KMS-11 (cell line): ENCODE measurements at regions not wholly inside any gene's neighbourhood (a gene's known extent, or its start where the extent isn't known, plus 50 kb on each side); places are given as distances from the start of the nearest gene placed in this dataset.

ENCODE experiments used
- H2AFZ ChIP-seq: fragments of 200-600 bp; sonication (generic); 2 replicates; pipeline ENCODE4 v1.6.1; 2016; ENCODE audit warnings: antibody characterized with exemption, mixed run types, low read depth
- H3K27ac ChIP-seq: fragments of 200-600 bp; sonication (generic); 2 replicates; pipeline ENCODE4 v1.6.1; 2016; ENCODE audit warnings: mild to moderate bottlenecking, mixed run types
- H3K27me3 ChIP-seq: fragments of 200-600 bp; sonication (generic); 2 replicates; pipeline ENCODE4 v1.6.1; 2017; ENCODE audit warnings: mild to moderate bottlenecking, low read depth, mixed run types, moderate library complexity; ENCODE audit not compliant: insufficient read depth
- H3K36me3 ChIP-seq: fragments of 200-600 bp; sonication (generic); 2 replicates; pipeline ENCODE4 v1.6.1; 2017; ENCODE audit warnings: mild to moderate bottlenecking, mixed run types; ENCODE audit not compliant: insufficient read depth
- H3K4me1 ChIP-seq: fragments of 200-600 bp; sonication (generic); 2 replicates; pipeline ENCODE4 v1.6.1; 2016; ENCODE audit warnings: mild to moderate bottlenecking, low read depth, mixed run types; ENCODE audit not compliant: poor library complexity, severe bottlenecking
- H3K4me2 ChIP-seq: fragments of 200-600 bp; sonication (generic); 2 replicates; pipeline ENCODE4 v1.7.0; 2016; ENCODE audit warnings: mild to moderate bottlenecking, mixed run types
- H3K4me3 ChIP-seq: fragments of 200-600 bp; sonication (generic); IDR thresholded peaks from 2 replicates; pipeline ENCODE4 v1.6.1; 2017; ENCODE audit warnings: low read depth, low read length, mixed read lengths; ENCODE audit not compliant: insufficient read depth
- H3K79me2 ChIP-seq: fragments of 200-600 bp; sonication (generic); 2 replicates; pipeline ENCODE4 v1.6.1; 2016; ENCODE audit warnings: low read depth, mixed run types; ENCODE audit not compliant: insufficient read depth
- H3K9ac ChIP-seq: fragments of 200-600 bp; sonication (generic); 2 replicates; pipeline ENCODE4 v1.6.1; 2016; ENCODE audit warnings: mild to moderate bottlenecking, mixed run types
- H4K20me1 ChIP-seq: fragments of 200-600 bp; sonication (generic); 2 replicates; pipeline ENCODE4 v1.6.1; 2016; ENCODE audit warnings: mild to moderate bottlenecking, mixed run types; ENCODE audit not compliant: insufficient read depth
- CTCF ChIP-seq: fragments of 200-600 bp; sonication (generic); conservative IDR thresholded peaks from 2 replicates; pipeline ENCODE4 v1.6.1; 2017; ENCODE audit warnings: low read depth, mild to moderate bottlenecking, antibody characterized with exemption, low read length, moderate library complexity, mixed read lengths

GRCh38 chr2:83613178-83613577 lies 845.9 kb downstream of the SUCLG1 start:
- no peaks in the 10 kb centered on the region for H3K27me3 ChIP-seq
- H3K4me3 ChIP-seq: no peak overlapping the region
- H3K36me3 ChIP-seq: no peaks in the 10 kb centered on the region
- TF ChIP-seq CTCF: no peak
- no peak overlapping the region for H3K9ac ChIP-seq
- no peak overlapping the region for H3K4me2 ChIP-seq
- H3K27ac ChIP-seq: no peak overlapping the region
- H4K20me1 ChIP-seq: no peaks in the 10 kb centered on the region
- no peak overlapping the region for H2AFZ ChIP-seq
- H3K79me2 ChIP-seq: no peaks in the 10 kb centered on the region
- no peaks in the 10 kb centered on the region for H3K4me1 ChIP-seq

DNA sequence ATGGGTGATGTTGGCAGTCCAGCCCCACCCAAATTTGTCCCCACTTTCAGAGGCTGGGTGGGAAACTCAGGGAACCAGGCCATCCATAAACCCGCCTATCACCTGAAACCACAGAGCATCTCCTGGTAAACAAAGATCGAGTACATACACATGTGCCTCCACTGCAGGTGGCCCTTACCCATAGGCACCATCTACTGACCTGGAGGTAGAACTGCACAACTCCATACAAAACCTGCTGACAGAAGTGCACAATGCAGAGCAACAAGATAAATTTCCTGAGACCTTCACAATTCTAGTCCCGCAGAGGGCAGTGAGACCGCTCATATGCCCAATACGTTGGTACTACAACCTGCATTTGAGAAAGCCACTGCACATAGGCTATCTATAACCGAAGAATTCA lies 856.3 kb downstream of the SUCLG1 start:
- no peak overlapping the region for H2AFZ ChIP-seq

DNA sequence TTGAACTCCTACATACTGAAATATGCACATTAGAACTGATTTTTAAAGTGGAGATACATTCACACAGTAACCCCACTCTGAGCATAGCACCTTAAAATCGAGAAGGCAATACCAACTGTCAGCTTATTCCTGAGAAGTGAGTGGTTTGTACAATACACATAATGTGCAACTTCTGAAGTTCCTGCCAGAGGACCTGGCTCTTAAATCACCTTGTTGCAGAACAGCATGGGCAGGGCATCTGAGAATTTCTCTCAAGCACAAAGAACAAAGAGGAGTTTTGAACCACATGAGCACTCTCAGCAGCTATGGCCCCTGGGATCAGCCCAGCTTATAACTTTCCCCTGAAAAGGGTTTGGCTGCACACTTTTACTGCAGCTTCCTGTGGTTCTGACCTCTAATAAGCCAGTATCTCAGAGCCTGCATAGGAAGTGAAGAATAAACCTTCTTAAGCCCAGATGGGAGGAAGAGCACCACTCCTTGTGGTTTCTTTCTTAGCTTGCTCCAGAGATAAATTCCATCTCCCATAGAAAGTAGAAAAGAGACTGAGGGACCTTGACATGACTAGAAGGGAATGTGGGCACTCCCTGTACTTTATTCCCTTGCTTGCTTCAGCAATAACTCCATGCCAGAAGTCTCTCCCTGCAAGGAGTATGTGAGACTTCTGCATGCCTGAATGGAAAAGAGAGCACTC lies 862.3 kb downstream of the SUCLG1 start:
- no peak for TF ChIP-seq CTCF
- no peak overlapping the region for H3K4me2 ChIP-seq
- H2AFZ ChIP-seq: no peak overlapping the region

More for the DNA sequence above, 856.3 kb downstream of the SUCLG1 start:
- H3K4me1 ChIP-seq: no peaks in the 10 kb centered on the region
- no peaks in the 10 kb centered on the region for H3K27me3 ChIP-seq
- H4K20me1 ChIP-seq: no peaks in the 10 kb centered on the region
- H3K4me3 ChIP-seq: no peak overlapping the region
- no peak overlapping the region for H3K9ac ChIP-seq
- H3K36me3 ChIP-seq: no peaks in the 10 kb centered on the region
- H3K27ac ChIP-seq: no peak overlapping the region
- TF ChIP-seq CTCF: no peak
- no peak overlapping the region for H3K4me2 ChIP-seq
- no peaks in the 10 kb centered on the region for H3K79me2 ChIP-seq

DNA sequence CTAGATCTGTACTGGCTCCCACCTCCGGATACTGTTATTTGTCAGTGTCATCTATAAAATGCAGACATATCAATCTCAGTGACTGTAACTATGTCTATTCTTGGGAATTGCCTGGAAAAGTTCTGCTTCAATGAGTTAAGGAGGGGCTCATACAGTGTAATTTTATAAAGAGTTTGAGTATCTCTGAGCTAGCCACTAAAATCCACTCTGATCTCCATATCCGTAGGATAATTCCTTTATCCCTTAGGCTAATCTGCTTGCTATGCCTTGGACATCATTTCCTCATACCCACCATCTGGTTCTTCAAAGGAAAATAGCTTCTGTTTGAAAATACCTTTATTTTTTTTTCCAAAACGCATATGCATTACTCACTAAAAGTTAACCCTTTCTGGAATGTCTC lies 863.2 kb downstream of the SUCLG1 start:
- Histone ChIP-seq H2AFZ (no peak overlapping the region), H3K79me2 (no peaks in the 10 kb centered on the region), H3K9ac (no peak overlapping the region), H3K27me3 (no peaks in the 10 kb centered on the region), H4K20me1 (no peaks in the 10 kb centered on the region), H3K27ac (no peak overlapping the region), H3K4me3 (no peak overlapping the region), H3K36me3 (no peaks in the 10 kb centered on the region), H3K4me2 (no peak overlapping the region), H3K4me1 (no peaks in the 10 kb centered on the region)
- no peak for TF ChIP-seq CTCF

More for the DNA sequence above, 862.3 kb downstream of the SUCLG1 start:
- Histone ChIP-seq H3K4me1 (no peaks in the 10 kb centered on the region), H4K20me1 (no peaks in the 10 kb centered on the region), H3K79me2 (no peaks in the 10 kb centered on the region), H3K27me3 (no peaks in the 10 kb centered on the region), H3K27ac (no peak overlapping the region), H3K4me3 (no peak overlapping the region), H3K36me3 (no peaks in the 10 kb centered on the region), H3K9ac (no peak overlapping the region)
